ENCODE measurements at regions not wholly inside any gene's neighbourhood (a gene's known extent, or its start where the extent isn't known, plus 50 kb on each side); places are given as distances from the start of the nearest gene placed in this dataset.

DNA sequence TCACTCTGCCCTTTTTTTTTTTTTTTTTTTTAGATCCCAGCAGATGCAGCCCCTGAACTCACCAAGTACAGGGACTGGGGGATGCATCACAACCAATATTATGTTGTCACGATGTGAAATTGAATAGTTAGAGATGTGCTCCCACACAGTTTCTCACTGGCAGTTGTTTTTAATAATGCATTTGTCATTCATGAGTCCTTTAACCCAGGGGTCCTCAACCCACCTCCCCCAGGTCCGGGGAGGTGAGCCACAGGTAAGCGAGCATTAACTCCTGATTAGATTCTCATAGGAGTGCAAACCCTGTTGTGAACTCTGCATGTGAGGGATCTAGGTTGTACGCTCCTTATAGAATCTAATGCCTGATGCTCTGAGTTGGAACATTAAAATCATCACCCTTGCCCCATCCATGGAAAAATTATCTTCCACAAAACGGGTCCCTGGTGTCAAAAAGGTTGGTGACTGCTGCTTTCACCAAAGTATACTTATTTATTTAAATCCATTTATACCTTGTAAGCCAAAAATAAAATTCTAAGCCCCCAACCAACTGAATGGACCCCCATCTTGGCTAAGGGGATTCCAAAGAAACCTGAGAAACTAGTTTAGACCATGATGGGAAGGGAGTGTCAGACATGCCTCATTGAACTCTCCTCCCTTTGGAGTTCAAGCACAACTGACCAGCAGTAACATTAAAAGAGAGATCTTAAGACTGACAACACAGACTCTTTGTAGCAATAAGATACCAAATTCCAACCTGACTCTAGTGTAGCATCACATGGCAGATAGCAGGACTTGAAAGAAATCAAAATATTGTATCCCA, 119.3 kb upstream of the ATP1A1 start:
- TF ChIP-seq Cebpa-rat (IDR thresholded peaks at IDR 0.05), result no peak
- H3K4me3 ChIP-seq, result no peak overlapping the region
- H3K4me2 ChIP-seq, result no peak overlapping the region
- no peaks in the 10 kb centered on the region for H3K36me3 ChIP-seq
- no peaks in the 10 kb centered on the region for H3K9me3 ChIP-seq
- H3K9ac ChIP-seq, result no peak overlapping the region
- H4K20me1 ChIP-seq, result no peaks in the 10 kb centered on the region
- no peak overlapping the region for H3K27ac ChIP-seq
- no peaks in the 10 kb centered on the region for H3K27me3 ChIP-seq
- no peaks in the 10 kb centered on the region for H3K4me1 ChIP-seq

- H3K4me2 ChIP-seq, result no peak overlapping the region
- TF ChIP-seq Cebpa-rat (IDR thresholded peaks at IDR 0.05), result no peak
- no peaks in the 10 kb centered on the region for H3K36me3 ChIP-seq
- H3K4me1 ChIP-seq, result no peaks in the 10 kb centered on the region
- H3K27me3 ChIP-seq, result no peaks in the 10 kb centered on the region
- H3K9ac ChIP-seq, result no peak overlapping the region
- H3K9me3 ChIP-seq, result no peaks in the 10 kb centered on the region
- H4K20me1 ChIP-seq, result no peaks in the 10 kb centered on the region
- H3K27ac ChIP-seq, result no peak overlapping the region
- H3K4me3 ChIP-seq, result no peak overlapping the region
Measured at GRCh38 chr1:116254776-116255175, 118.3 kb upstream of the ATP1A1 start.

GRCh38 chr1:116255486-116256285, 117.4 kb upstream of the ATP1A1 start:
- TF ChIP-seq Cebpa-rat (IDR thresholded peaks at IDR 0.05), result no peak
- H3K9me3 ChIP-seq, result no peaks in the 10 kb centered on the region
- no peaks in the 10 kb centered on the region for H3K36me3 ChIP-seq
- no peak overlapping the region for H3K27ac ChIP-seq
- no peaks in the 10 kb centered on the region for H4K20me1 ChIP-seq
- no peak overlapping the region for H3K9ac ChIP-seq
- no peak overlapping the region for H3K4me2 ChIP-seq
- H3K4me1 ChIP-seq, result no peaks in the 10 kb centered on the region
- H3K27me3 ChIP-seq, result no peaks in the 10 kb centered on the region
- no peak overlapping the region for H3K4me3 ChIP-seq

DNA sequence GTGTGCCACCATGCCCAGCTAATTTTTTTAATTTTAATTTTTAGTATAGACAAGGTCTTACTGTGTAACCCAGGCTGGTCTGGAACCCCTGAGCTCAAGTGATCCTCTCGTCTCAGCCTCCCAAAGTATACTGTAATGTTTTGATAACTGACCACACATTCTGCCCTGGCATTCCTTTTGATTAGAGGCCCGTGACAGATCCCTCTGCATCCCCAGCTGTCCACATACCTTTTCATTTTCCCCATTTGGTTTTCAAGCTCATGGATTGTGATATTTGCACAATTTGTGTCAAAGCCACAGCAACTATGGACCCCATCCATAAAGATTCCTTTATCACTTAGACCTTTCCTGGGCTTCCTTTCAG, 116.8 kb upstream of the ATP1A1 start:
- no peak overlapping the region for H3K4me2 ChIP-seq
- no peak overlapping the region for H3K9ac ChIP-seq
- no peaks in the 10 kb centered on the region for H4K20me1 ChIP-seq
- no peak overlapping the region for H3K27ac ChIP-seq
- no peaks in the 10 kb centered on the region for H3K36me3 ChIP-seq
- no peaks in the 10 kb centered on the region for H3K4me1 ChIP-seq
- no peak overlapping the region for H3K4me3 ChIP-seq
- TF ChIP-seq Cebpa-rat (IDR thresholded peaks at IDR 0.05), result no peak
- no peaks in the 10 kb centered on the region for H3K27me3 ChIP-seq
- no peaks in the 10 kb centered on the region for H3K9me3 ChIP-seq

DNA sequence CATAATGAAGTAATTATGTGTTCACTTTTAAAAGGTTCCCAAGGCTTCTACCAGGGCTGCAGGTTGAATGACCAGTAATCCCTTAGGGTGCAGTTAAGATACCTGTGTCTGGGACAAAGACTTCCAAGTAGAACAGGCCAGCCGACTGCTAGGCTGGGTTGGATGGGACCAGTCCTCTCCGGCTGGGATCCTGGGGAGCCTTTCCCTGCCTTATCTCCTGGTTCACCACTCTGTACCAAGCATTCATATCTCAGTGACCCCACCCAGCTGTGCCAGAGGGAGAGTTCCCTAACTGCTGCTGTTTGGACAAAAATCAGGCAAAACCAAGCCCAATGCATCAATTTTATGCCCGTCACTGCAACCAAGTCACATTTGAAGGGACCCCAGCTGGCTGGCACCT, 116.2 kb upstream of the ATP1A1 start:
- Histone ChIP-seq H3K36me3 (no peaks in the 10 kb centered on the region), H3K27ac (no peak overlapping the region), H3K9me3 (no peaks in the 10 kb centered on the region), H3K9ac (no peak overlapping the region), H3K27me3 (no peaks in the 10 kb centered on the region), H4K20me1 (no peaks in the 10 kb centered on the region), H3K4me1 (no peaks in the 10 kb centered on the region), H3K4me2 (no peak overlapping the region), H3K4me3 (no peak overlapping the region)
- no peak for TF ChIP-seq Cebpa-rat (IDR thresholded peaks at IDR 0.05)

- no peak overlapping the region for H3K27ac ChIP-seq
- no peak overlapping the region for H3K4me3 ChIP-seq
- H4K20me1 ChIP-seq, result no peaks in the 10 kb centered on the region
- no peaks in the 10 kb centered on the region for H3K4me1 ChIP-seq
- H3K36me3 ChIP-seq, result no peaks in the 10 kb centered on the region
- H3K9me3 ChIP-seq, result no peaks in the 10 kb centered on the region
- no peak overlapping the region for H3K9ac ChIP-seq
- H3K4me2 ChIP-seq, result no peak overlapping the region
- no peaks in the 10 kb centered on the region for H3K27me3 ChIP-seq
- no peak for TF ChIP-seq Cebpa-rat (IDR thresholded peaks at IDR 0.05)
Measured at GRCh38 chr1:116257341-116257767, 115.7 kb upstream of the ATP1A1 start.

GRCh38 chr1:116257836-116258235, 115.2 kb upstream of the ATP1A1 start:
- Histone ChIP-seq H3K9ac (no peak overlapping the region), H3K27ac (no peak overlapping the region), H3K4me1 (no peaks in the 10 kb centered on the region), H4K20me1 (no peaks in the 10 kb centered on the region), H3K4me2 (no peak overlapping the region), H3K4me3 (no peak overlapping the region), H3K9me3 (no peaks in the 10 kb centered on the region), H3K27me3 (no peaks in the 10 kb centered on the region), H3K36me3 (no peaks in the 10 kb centered on the region)
- TF ChIP-seq Cebpa-rat (IDR thresholded peaks at IDR 0.05), result no peak

DNA sequence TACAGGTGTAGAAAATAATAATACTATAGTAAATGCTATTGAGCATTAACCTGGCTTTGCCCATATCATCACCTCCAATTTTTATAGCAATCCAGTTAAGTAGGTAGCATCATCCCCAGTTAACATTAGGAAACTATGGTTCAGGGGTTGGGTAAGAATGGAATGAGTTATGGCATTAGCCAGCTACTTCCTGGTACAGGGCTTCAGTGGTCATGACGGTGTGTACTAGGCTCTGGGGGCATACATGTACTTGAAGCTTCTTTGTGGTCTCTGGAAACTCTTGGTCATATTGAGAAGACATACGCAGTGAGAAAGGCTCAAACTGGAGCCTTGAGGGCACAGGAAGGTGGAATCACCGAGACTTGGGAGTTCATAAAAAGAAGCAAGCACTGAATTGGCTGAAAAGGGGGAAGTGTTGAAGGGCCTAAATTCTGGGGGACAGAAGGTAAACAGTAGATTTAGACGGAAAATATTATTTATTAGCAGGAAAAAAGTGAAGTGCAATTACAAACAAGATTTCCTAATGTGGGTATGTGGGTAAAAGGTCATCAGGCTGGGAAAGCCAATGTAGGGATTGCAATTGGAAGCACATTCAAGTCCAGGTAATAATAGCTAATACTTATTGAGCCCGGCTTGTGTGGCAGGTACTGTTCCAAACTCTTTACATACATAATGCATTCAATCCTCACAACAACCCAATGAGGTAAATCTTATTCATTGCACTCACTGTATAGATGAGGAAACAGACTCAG, 114.2 kb upstream of the ATP1A1 start:
- Histone ChIP-seq H4K20me1 (no peaks in the 10 kb centered on the region), H3K9me3 (no peaks in the 10 kb centered on the region), H3K27me3 (no peaks in the 10 kb centered on the region), H3K4me2 (no peak overlapping the region), H3K9ac (no peak overlapping the region), H3K27ac (no peak overlapping the region), H3K4me3 (no peak overlapping the region), H3K4me1 (no peaks in the 10 kb centered on the region), H3K36me3 (no peaks in the 10 kb centered on the region)
- no peak for TF ChIP-seq Cebpa-rat (IDR thresholded peaks at IDR 0.05)

DNA sequence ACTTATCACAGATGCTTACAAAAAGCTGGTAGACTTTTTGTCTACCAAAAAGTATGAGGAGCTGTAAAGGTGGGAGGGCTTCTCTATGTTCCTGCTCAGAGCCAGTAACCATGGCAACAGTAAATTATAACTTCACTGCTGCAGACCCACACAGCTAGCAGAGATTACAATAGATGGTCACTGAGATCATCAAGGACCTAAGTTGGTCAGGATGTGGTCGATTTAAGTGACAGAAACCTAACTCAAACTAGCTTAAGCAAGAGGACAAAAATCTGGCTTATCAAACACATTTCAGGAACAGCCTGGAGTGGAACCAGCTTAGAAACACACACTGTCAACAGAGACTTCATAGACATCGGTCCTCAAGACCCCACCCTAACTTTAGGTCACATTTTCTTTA, 113.4 kb upstream of the ATP1A1 start:
- H3K27me3 ChIP-seq, result no peaks in the 10 kb centered on the region
- H3K4me3 ChIP-seq, result no peak overlapping the region
- no peak for TF ChIP-seq Cebpa-rat (IDR thresholded peaks at IDR 0.05)
- no peaks in the 10 kb centered on the region for H3K4me1 ChIP-seq
- H3K9me3 ChIP-seq, result no peaks in the 10 kb centered on the region
- no peak overlapping the region for H3K9ac ChIP-seq
- H3K27ac ChIP-seq, result no peak overlapping the region
- no peak overlapping the region for H3K4me2 ChIP-seq
- H4K20me1 ChIP-seq, result no peaks in the 10 kb centered on the region
- no peaks in the 10 kb centered on the region for H3K36me3 ChIP-seq

DNA sequence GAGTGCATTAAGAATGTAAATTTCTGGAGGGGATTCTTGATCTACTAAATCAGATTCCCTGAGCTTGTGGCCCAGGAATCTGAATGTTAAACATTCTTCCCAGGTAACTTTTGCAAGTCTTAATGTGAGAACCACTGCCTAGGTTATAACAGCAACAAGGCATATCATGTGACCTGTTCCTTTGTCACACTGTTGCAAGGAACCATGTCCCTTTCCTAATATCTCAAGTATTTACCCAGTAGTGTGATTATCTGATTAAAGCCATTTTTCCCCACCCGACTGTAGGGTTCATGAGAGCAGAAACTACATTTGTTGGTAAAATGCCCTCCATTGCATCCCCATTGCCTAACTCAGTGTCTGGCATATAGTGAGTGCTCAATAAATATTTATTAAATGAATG, 112.9 kb upstream of the ATP1A1 start:
- no peak overlapping the region for H3K4me3 ChIP-seq
- no peak overlapping the region for H3K4me2 ChIP-seq
- no peaks in the 10 kb centered on the region for H3K36me3 ChIP-seq
- no peaks in the 10 kb centered on the region for H3K9me3 ChIP-seq
- no peak for TF ChIP-seq Cebpa-rat (IDR thresholded peaks at IDR 0.05)
- no peaks in the 10 kb centered on the region for H4K20me1 ChIP-seq
- H3K9ac ChIP-seq, result no peak overlapping the region
- no peaks in the 10 kb centered on the region for H3K27me3 ChIP-seq
- no peak overlapping the region for H3K27ac ChIP-seq
- no peaks in the 10 kb centered on the region for H3K4me1 ChIP-seq
